ENCODE measurements at regions not wholly inside any gene's neighbourhood (a gene's known extent, or its start where the extent isn't known, plus 50 kb on each side); places are given as distances from the start of the nearest gene placed in this dataset.

- no TSS peak for BruUV-seq (replicated peaks)
- CTCF ChIA-PET: no interaction called here
- H3K27me3 Mint-ChIP-seq (ENCODE audit: insufficient read depth, unreplicated experiment): no peaks in the 10 kb centered on the region
- no peak overlapping the region for H3K4me3 Mint-ChIP-seq (ENCODE audit: unreplicated experiment)
- H3K9me3 Mint-ChIP-seq (ENCODE audit: unreplicated experiment): no peaks in the 10 kb centered on the region
- DNase-seq (ENCODE audit: unreplicated experiment): no peak
- no peaks in the 10 kb centered on the region for H3K4me1 Mint-ChIP-seq (ENCODE audit: insufficient read depth, unreplicated experiment)
- intact Hi-C loops (cut with micrococcal nuclease): no loop called here
- H3K36me3 Mint-ChIP-seq (ENCODE audit: insufficient read depth, unreplicated experiment): no peaks in the 10 kb centered on the region
- TF ChIP-seq, protein P1, sequence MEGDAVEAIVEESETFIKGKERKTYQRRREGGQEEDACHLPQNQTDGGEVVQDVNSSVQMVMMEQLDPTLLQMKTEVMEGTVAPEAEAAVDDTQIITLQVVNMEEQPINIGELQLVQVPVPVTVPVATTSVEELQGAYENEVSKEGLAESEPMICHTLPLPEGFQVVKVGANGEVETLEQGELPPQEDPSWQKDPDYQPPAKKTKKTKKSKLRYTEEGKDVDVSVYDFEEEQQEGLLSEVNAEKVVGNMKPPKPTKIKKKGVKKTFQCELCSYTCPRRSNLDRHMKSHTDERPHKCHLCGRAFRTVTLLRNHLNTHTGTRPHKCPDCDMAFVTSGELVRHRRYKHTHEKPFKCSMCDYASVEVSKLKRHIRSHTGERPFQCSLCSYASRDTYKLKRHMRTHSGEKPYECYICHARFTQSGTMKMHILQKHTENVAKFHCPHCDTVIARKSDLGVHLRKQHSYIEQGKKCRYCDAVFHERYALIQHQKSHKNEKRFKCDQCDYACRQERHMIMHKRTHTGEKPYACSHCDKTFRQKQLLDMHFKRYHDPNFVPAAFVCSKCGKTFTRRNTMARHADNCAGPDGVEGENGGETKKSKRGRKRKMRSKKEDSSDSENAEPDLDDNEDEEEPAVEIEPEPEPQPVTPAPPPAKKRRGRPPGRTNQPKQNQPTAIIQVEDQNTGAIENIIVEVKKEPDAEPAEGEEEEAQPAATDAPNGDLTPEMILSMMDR (IDR thresholded peaks at IDR 0.05; ENCODE audit: unreplicated experiment): no peak
- POLR2A ChIA-PET: no interaction called here
- H3K27ac Mint-ChIP-seq (ENCODE audit: low read depth, unreplicated experiment): no peak overlapping the region
Measured at GRCh38 chr6:120960761-120961160, 373.5 kb downstream of the TBC1D32 start.

GRCh38 chr6:120954111-120954510 is 380.2 kb downstream of the TBC1D32 start:
- Mint-ChIP-seq H3K4me3 (ENCODE audit: unreplicated experiment) (no peak overlapping the region), H3K9me3 (ENCODE audit: unreplicated experiment) (no peaks in the 10 kb centered on the region), H3K4me1 (ENCODE audit: insufficient read depth, unreplicated experiment) (no peaks in the 10 kb centered on the region), H3K27me3 (ENCODE audit: insufficient read depth, unreplicated experiment) (no peaks in the 10 kb centered on the region), H3K27ac (ENCODE audit: low read depth, unreplicated experiment) (no peak overlapping the region), H3K36me3 (ENCODE audit: insufficient read depth, unreplicated experiment) (no peaks in the 10 kb centered on the region)
- BruUV-seq (replicated peaks): no TSS peak
- TF ChIP-seq, protein P1 (IDR thresholded peaks at IDR 0.05; ENCODE audit: unreplicated experiment): no peak
- no peak for DNase-seq (ENCODE audit: unreplicated experiment)
- intact Hi-C loops (cut with micrococcal nuclease): no loop called here
- CTCF ChIA-PET: no interaction called here
- POLR2A ChIA-PET: no interaction called here

- no peak for DNase-seq (ENCODE audit: unreplicated experiment)
- no peaks in the 10 kb centered on the region for H3K4me1 Mint-ChIP-seq (ENCODE audit: insufficient read depth, unreplicated experiment)
- TF ChIP-seq, protein P1 (IDR thresholded peaks at IDR 0.05; ENCODE audit: unreplicated experiment): no peak
- ChIA-PET POLR2A (no interaction called here), CTCF (interaction anchor here (0.7 kb wide), 2 partner anchors 13 to 46 kb away, joined by 3 read pairs; no protein-coding TSS in a partner anchor)
- intact Hi-C loops (cut with micrococcal nuclease): no loop called here
- H3K36me3 Mint-ChIP-seq (ENCODE audit: insufficient read depth, unreplicated experiment): no peaks in the 10 kb centered on the region
- no peak overlapping the region for H3K4me3 Mint-ChIP-seq (ENCODE audit: unreplicated experiment)
- H3K27me3 Mint-ChIP-seq (ENCODE audit: insufficient read depth, unreplicated experiment): no peaks in the 10 kb centered on the region
- no peaks in the 10 kb centered on the region for H3K9me3 Mint-ChIP-seq (ENCODE audit: unreplicated experiment)
- no peak overlapping the region for H3K27ac Mint-ChIP-seq (ENCODE audit: low read depth, unreplicated experiment)
- BruUV-seq (replicated peaks): no TSS peak
Measured at GRCh38 chr6:120951258-120951657, 383.0 kb downstream of the TBC1D32 start.

DNA sequence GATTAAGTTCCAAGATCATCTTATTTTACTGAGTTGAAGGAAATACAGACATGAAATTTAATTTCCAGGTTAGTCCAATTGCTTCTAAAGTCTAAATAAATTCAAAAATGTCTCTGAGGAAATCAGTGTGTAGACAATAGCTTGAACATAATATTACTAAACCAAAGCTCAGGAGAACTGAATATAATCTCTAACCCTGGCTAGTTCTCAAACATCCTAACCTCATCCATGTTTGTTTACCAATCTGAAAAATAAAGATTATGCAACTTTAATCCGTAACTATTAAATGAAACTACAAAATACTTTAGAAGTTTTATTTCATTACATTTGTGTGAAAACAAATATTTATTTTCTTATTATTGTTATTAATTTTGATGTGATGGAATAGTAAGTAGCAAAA is 387.2 kb downstream of the TBC1D32 start:
- Mint-ChIP-seq H3K27ac (ENCODE audit: low read depth, unreplicated experiment) (no peak overlapping the region), H3K36me3 (ENCODE audit: insufficient read depth, unreplicated experiment) (no peaks in the 10 kb centered on the region), H3K27me3 (ENCODE audit: insufficient read depth, unreplicated experiment) (no peaks in the 10 kb centered on the region), H3K4me1 (ENCODE audit: insufficient read depth, unreplicated experiment) (no peaks in the 10 kb centered on the region), H3K9me3 (ENCODE audit: unreplicated experiment) (no peaks in the 10 kb centered on the region), H3K4me3 (ENCODE audit: unreplicated experiment) (no peak overlapping the region)
- intact Hi-C loops (cut with micrococcal nuclease): no loop called here
- ChIA-PET CTCF (no interaction called here), POLR2A (no interaction called here)
- no TSS peak for BruUV-seq (replicated peaks)
- no peak for DNase-seq (ENCODE audit: unreplicated experiment)
- TF ChIP-seq, protein P1 (IDR thresholded peaks at IDR 0.05; ENCODE audit: unreplicated experiment): no peak
